IMR-90 (cell line): ENCODE measurements at regions not wholly inside any gene's neighbourhood (a gene's known extent, or its start where the extent isn't known, plus 50 kb on each side); places are given as distances from the start of the nearest gene placed in this dataset.

Experiments
- ATAC-seq: fragments of 200-7000 bp; cut with Tn5 transposase; 2 replicates; pipeline ENCODE4 v1.9.1; 2020; ENCODE audit warnings: low read depth, mild to moderate bottlenecking, moderate library complexity
- BruUV-seq: library from RNA; stranded (reverse); fragments of 400-500 nt; replicated peaks from 2 replicates; lab custom pipeline; 2021; lab: Mats Ljungman, UMichigan
- CTCF ChIA-PET: fragments of 300-600 bp; formaldehyde crosslinking; extraction: SDS; loops from one replicate; lab custom pipeline; 2021; ENCODE audit warnings: antibody characterized with exemption; lab: Yijun Ruan, JAX
- POLR2A ChIA-PET: fragments of 300-600 bp; sonication (Branson Sonifier 250); formaldehyde crosslinking; loops from one replicate; lab custom pipeline; 2022; ENCODE audit warnings: antibody characterized with exemption; ENCODE audit not compliant: unreplicated experiment; lab: Charles Lee
- DNase-seq: peaks from one replicate; pipeline ENCODE4 v3.0.0; 2013
- H2AFZ ChIP-seq: replicated peaks from 2 replicates; pipeline ENCODE3; 2013; ENCODE audit warnings: low read length, mild to moderate bottlenecking; ENCODE audit not compliant: poor library complexity
- H2AK5ac ChIP-seq: 2 replicates; pipeline ENCODE4 v1.6.1; 2013; ENCODE audit warnings: low read depth, low read length, inconsistent platforms
- H2AK9ac ChIP-seq: replicated peaks from 2 replicates; pipeline ENCODE3; 2013; ENCODE audit warnings: mild to moderate bottlenecking, low read depth, low read length, moderate library complexity; ENCODE audit not compliant: poor library complexity
- H2BK120ac ChIP-seq: 2 replicates; pipeline ENCODE4 v1.6.1; 2013; ENCODE audit warnings: low read depth, low read length, inconsistent platforms
- H2BK15ac ChIP-seq: 3 replicates; pipeline ENCODE4 v1.6.1; 2013; ENCODE audit warnings: low read depth, low read length, inconsistent platforms
- H2BK20ac ChIP-seq: 2 replicates; pipeline ENCODE4 v1.6.1; 2013; ENCODE audit warnings: low read depth, mild to moderate bottlenecking, inconsistent platforms, low read length, moderate library complexity
- H2BK5ac ChIP-seq: 2 replicates; pipeline ENCODE4 v1.6.1; 2013; ENCODE audit warnings: mild to moderate bottlenecking, low read depth, low read length, inconsistent platforms; ENCODE audit not compliant: poor library complexity, severe bottlenecking
- H3K14ac ChIP-seq: replicated peaks from 2 replicates; pipeline ENCODE4 v1.6.1; 2013; ENCODE audit warnings: low read depth, low read length, inconsistent platforms
- H3K18ac ChIP-seq: 2 replicates; pipeline ENCODE4 v1.6.1; 2013; ENCODE audit warnings: low read depth, low read length, control low read depth
- H3K23ac ChIP-seq: 2 replicates; pipeline ENCODE4 v1.6.1; 2013; ENCODE audit warnings: low read depth, low read length, inconsistent platforms
- H3K27ac ChIP-seq: 2 replicates; pipeline ENCODE4 v1.5.1; 2013; ENCODE audit warnings: mild to moderate bottlenecking, control low read depth, low read length; ENCODE audit not compliant: insufficient read depth
- H3K27me3 ChIP-seq: 2 replicates; pipeline ENCODE4 v1.6.1; 2013; ENCODE audit warnings: low read length; ENCODE audit not compliant: control insufficient read depth, insufficient read depth
- H3K36me3 ChIP-seq: 2 replicates; pipeline ENCODE4 v1.6.1; 2013; ENCODE audit warnings: low read length, mixed read lengths; ENCODE audit not compliant: control insufficient read depth, insufficient read depth
- H3K4ac ChIP-seq: 2 replicates; pipeline ENCODE4 v1.6.1; 2013; ENCODE audit warnings: low read depth, low read length, inconsistent platforms
- H3K4me1 ChIP-seq: 2 replicates; pipeline ENCODE4 v1.6.1; 2013; ENCODE audit warnings: low read length, mixed read lengths; ENCODE audit not compliant: control insufficient read depth, insufficient read depth
- H3K4me2 ChIP-seq: 2 replicates; pipeline ENCODE4 v1.6.1; 2013; ENCODE audit warnings: low read depth, mild to moderate bottlenecking, control low read depth, low read length, moderate library complexity
- H3K4me3 ChIP-seq: 2 replicates; pipeline ENCODE4 v1.5.1; 2013; ENCODE audit warnings: low read depth, mild to moderate bottlenecking, control low read depth, low read length, moderate library complexity; ENCODE audit not compliant: insufficient read depth
- H3K56ac ChIP-seq: 2 replicates; pipeline ENCODE4 v1.6.1; 2013; ENCODE audit warnings: low read length, inconsistent platforms; ENCODE audit not compliant: insufficient read depth; ENCODE audit errors: extremely low read depth
- H3K79me1 ChIP-seq, 2 experiments: 2 replicates each; pipeline ENCODE4 v1.6.1; 2013; ENCODE audit warnings: low read length in 2 of 2, inconsistent platforms in 1 of 2, low read depth in 1 of 2
- H3K9ac ChIP-seq: 2 replicates; pipeline ENCODE4 v1.6.1; 2013; ENCODE audit warnings: low read depth, low read length, control low read depth
- H3K9me1 ChIP-seq: 2 replicates; pipeline ENCODE4 v1.6.1; 2013; ENCODE audit warnings: low read length, inconsistent platforms; ENCODE audit not compliant: insufficient read depth
- H3K9me3 ChIP-seq: 2 replicates; pipeline ENCODE4 v1.6.1; 2013; ENCODE audit warnings: low read length; ENCODE audit not compliant: control insufficient read depth, insufficient read depth
- H4K20me1 ChIP-seq: 2 replicates; pipeline ENCODE4 v1.6.1; 2013; ENCODE audit warnings: low read length, inconsistent platforms; ENCODE audit not compliant: insufficient read depth
- H4K5ac ChIP-seq: 2 replicates; pipeline ENCODE4 v1.6.1; 2013; ENCODE audit warnings: mild to moderate bottlenecking, low read depth, low read length, control low read depth
- H4K8ac ChIP-seq, 2 experiments: 2 replicates each; pipeline ENCODE4 v1.6.1; 2013; ENCODE audit warnings: low read depth in 2 of 2, low read length in 2 of 2, control low read depth in 1 of 2, inconsistent platforms in 1 of 2
- H4K91ac ChIP-seq: 2 replicates; pipeline ENCODE4 v1.6.1; 2013; ENCODE audit warnings: low read depth, low read length, inconsistent platforms; ENCODE audit not compliant: insufficient read depth
- FOS ChIP-seq: fragments of 150-350 bp; IDR thresholded peaks from 2 replicates; pipeline ENCODE4 v1.6.1; 2016; ENCODE audit warnings: low read depth, low read length
- MAFK ChIP-seq: IDR thresholded peaks from 2 replicates; pipeline ENCODE4 v1.6.1; 2012; ENCODE audit warnings: low read depth, low read length, improper control_type of control experiment
- MAZ ChIP-seq: IDR thresholded peaks from 2 replicates; pipeline ENCODE4 v1.6.1; 2012; ENCODE audit warnings: low read depth, mild to moderate bottlenecking, low read length, improper control_type of control experiment, moderate library complexity, borderline replicate concordance
- WGBS, 2 experiments: methylation state at CpG; one replicate each; pipeline versions ENCODE4 v1.1.5 to v1.1.7; 2013; ENCODE audit warnings: missing lambda C conversion rate in 2 of 2; ENCODE audit not compliant: insufficient read length in 1 of 2; ENCODE audit errors: extremely low coverage in 2 of 2; 5-methylcytosine and 5-hydroxymethylcytosine counted together
- dilution Hi-C: fragments of 300-500 bp; cut with HindIII; formaldehyde crosslinking; loops from one replicate; pipeline ENCODE4 v1.14.3; 2018; ENCODE audit warnings: low sequenced_read_pairs; ENCODE audit not compliant: unreplicated experiment
- in situ Hi-C: fragments of 300-500 bp; cut with MboI; formaldehyde crosslinking; loops from 3 replicates; pipeline ENCODE4 v1.14.3; 2019; ENCODE audit warnings: low sequenced_read_pairs, inconsistent platforms, mixed read lengths
- intact Hi-C: fragments of 100-400 bp; cut with micrococcal nuclease; formaldehyde crosslinking; loops from 2 replicates; pipeline ENCODE4 v1.10.0; 2022

DNA sequence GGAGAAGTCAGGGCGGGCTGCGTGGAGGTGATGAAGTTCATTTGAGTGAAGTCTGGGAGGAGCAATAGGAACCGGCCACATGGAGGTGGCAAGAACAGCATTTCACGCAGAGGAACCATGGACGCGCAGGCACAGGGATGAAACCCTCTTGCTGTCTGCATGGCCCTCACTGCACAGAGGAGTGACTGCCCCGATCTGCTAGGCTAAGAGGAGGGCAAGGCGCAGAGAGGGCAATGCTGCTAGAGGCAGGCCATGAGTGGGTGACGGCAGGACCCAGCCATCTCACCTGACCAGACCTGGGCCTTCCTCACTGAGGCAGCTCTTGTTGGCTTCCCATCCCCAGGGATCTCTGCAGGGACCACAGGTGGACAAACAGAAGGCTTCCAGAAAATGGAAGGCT lies 90.3 kb downstream of the BARX1 start:
- H2BK20ac ChIP-seq, result no peak overlapping the region
- no peaks in the 10 kb centered on the region for H3K36me3 ChIP-seq
- in situ Hi-C loops, result loop anchor here (25.0 kb wide), 1 partner anchor 372 kb away; no protein-coding TSS in a partner anchor
- intact Hi-C loops, result no loop called here
- dilution Hi-C loops, result no loop called here
- no TSS peak for BruUV-seq
- WGBS, 2 experiments, result 75% methylated on average over 6 of the region's 9 CpGs; no CpG with 5 or more reads in 1 of the 2 experiments
- no peak overlapping the region for H3K18ac ChIP-seq
- H3K79me1 ChIP-seq, result no peaks in the 10 kb centered on the region
- H3K9me3 ChIP-seq, result no peaks in the 10 kb centered on the region
- H3K4me2 ChIP-seq, result no peak overlapping the region
- H3K4me3 ChIP-seq, result no peak overlapping the region
- H3K4ac ChIP-seq, result no peak overlapping the region
- H3K9ac ChIP-seq, result no peak overlapping the region
- H2AK5ac ChIP-seq, result no peak overlapping the region
- no peak overlapping the region for H2BK15ac ChIP-seq
- no peak overlapping the region for H4K5ac ChIP-seq
- POLR2A ChIA-PET, result interaction anchor here (0.6 kb wide), 1 partner anchor 8 kb away, joined by 3 read pairs; no protein-coding TSS in a partner anchor
- no peak for DNase-seq
- H3K14ac ChIP-seq, result no peak overlapping the region
- no peak overlapping the region for H3K23ac ChIP-seq
- H3K27ac ChIP-seq, result no peak overlapping the region
- no peak overlapping the region for H4K91ac ChIP-seq
- no peaks in the 10 kb centered on the region for H3K4me1 ChIP-seq
- CTCF ChIA-PET, result no interaction called here
- no peak overlapping the region for H2BK120ac ChIP-seq
- no peak overlapping the region for H4K8ac ChIP-seq
- peaks cover 4% of the 10 kb centered on the region; the same call in 1 of the 2 replicates for H3K27me3 ChIP-seq
- no peak overlapping the region for H2AK9ac ChIP-seq
- H2BK5ac ChIP-seq, result no peak overlapping the region
- no peak for ATAC-seq
- no peak for TF ChIP-seq MAFK
- no peak for TF ChIP-seq FOS
- no peak for TF ChIP-seq MAZ
- no peak overlapping the region for H2AFZ ChIP-seq
- no peaks in the 10 kb centered on the region for H4K20me1 ChIP-seq
- H3K56ac ChIP-seq, result no peak overlapping the region
- H3K9me1 ChIP-seq, result no peaks in the 10 kb centered on the region
